Neural cell (in vitro differentiated cells): ENCODE measurements at regions not wholly inside any gene's neighbourhood (a gene's known extent, or its start where the extent isn't known, plus 50 kb on each side); places are given as distances from the start of the nearest gene placed in this dataset.

Source experiments
- EZH2 ChIP-seq: fragments of 200-600, 300-800 bp; shearing (Covaris generic), sonication (generic); IDR thresholded peaks from 2 replicates; pipeline ENCODE4 v1.6.1; 2014; ENCODE audit warnings: antibody characterized with exemption, low read length, borderline replicate concordance, mild to moderate bottlenecking; ENCODE audit not compliant: insufficient read depth, poor library complexity, severe bottlenecking
- POLR2AphosphoS5 ChIP-seq: IDR thresholded peaks from 2 replicates; pipeline ENCODE4 v1.6.1; 2012
- RAD21 ChIP-seq: fragments of 450-650 bp; conservative IDR thresholded peaks from 2 replicates; pipeline ENCODE4 v1.6.1; 2014; ENCODE audit warnings: antibody characterized with exemption, mild to moderate bottlenecking, moderate library complexity
- TAF1 ChIP-seq: IDR thresholded peaks from 2 replicates; pipeline ENCODE4 v1.6.1; 2012; ENCODE audit warnings: low read depth
- TF ChIP-seq, protein P1 (sequence below): fragments of 450-650 bp; IDR thresholded peaks from 2 replicates; pipeline ENCODE4 v1.5.1; 2014; ENCODE audit warnings: antibody characterized with exemption, mild to moderate bottlenecking, moderate library complexity; ENCODE audit not compliant: poor library complexity, severe bottlenecking

- TF ChIP-seq POLR2AphosphoS5, result no peak
- TF ChIP-seq, protein P1, sequence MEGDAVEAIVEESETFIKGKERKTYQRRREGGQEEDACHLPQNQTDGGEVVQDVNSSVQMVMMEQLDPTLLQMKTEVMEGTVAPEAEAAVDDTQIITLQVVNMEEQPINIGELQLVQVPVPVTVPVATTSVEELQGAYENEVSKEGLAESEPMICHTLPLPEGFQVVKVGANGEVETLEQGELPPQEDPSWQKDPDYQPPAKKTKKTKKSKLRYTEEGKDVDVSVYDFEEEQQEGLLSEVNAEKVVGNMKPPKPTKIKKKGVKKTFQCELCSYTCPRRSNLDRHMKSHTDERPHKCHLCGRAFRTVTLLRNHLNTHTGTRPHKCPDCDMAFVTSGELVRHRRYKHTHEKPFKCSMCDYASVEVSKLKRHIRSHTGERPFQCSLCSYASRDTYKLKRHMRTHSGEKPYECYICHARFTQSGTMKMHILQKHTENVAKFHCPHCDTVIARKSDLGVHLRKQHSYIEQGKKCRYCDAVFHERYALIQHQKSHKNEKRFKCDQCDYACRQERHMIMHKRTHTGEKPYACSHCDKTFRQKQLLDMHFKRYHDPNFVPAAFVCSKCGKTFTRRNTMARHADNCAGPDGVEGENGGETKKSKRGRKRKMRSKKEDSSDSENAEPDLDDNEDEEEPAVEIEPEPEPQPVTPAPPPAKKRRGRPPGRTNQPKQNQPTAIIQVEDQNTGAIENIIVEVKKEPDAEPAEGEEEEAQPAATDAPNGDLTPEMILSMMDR, result no peak
- TF ChIP-seq TAF1, result no peak
- TF ChIP-seq RAD21, result no peak
- no peak for TF ChIP-seq EZH2
These were observed 61.1 kb upstream of the DMRTB1 start for GRCh38 chr1:53398091-53398490.
